Astrocyte (in vitro differentiated cells and primary cell): ENCODE measurements at regions not wholly inside any gene's neighbourhood (a gene's known extent, or its start where the extent isn't known, plus 50 kb on each side); places are given as distances from the start of the nearest gene placed in this dataset.

Source experiments
- CTCF ChIP-seq: IDR thresholded peaks from 2 replicates; pipeline ENCODE4 v1.5.1; 2011; ENCODE audit warnings: low read depth, mild to moderate bottlenecking, inconsistent platforms, low read length, moderate library complexity; ENCODE audit not compliant: insufficient read depth
- EZH2 ChIP-seq: IDR thresholded peaks from 2 replicates; pipeline ENCODE4 v1.6.1; 2012; ENCODE audit warnings: mild to moderate bottlenecking, low read length, inconsistent platforms; ENCODE audit not compliant: insufficient read depth

- TF ChIP-seq EZH2 = no peak
- no peak for TF ChIP-seq CTCF
Measured at GRCh38 chr14:44771496-44771895, 190.3 kb downstream of the KLHL28 start.
